Skeletal muscle tissue (tissue), 3 donors: ENCODE measurements at regions not wholly inside any gene's neighbourhood (a gene's known extent, or its start where the extent isn't known, plus 50 kb on each side); places are given as distances from the start of the nearest gene placed in this dataset.

Experiments
- H3K27ac ChIP-seq: one replicate; pipeline ENCODE4 v1.7.0; 2013; ENCODE audit warnings: mild to moderate bottlenecking, low read depth, low read length, inconsistent platforms
- H3K27me3 ChIP-seq, 3 donors: one replicate each; pipeline ENCODE4 v1.7.0; 2013; ENCODE audit warnings: low read length in 3 of 3; ENCODE audit not compliant: control insufficient read depth in 3 of 3, insufficient read depth in 3 of 3
- H3K36me3 ChIP-seq, 3 donors: one replicate each; pipeline ENCODE4 v1.7.0; 2013; ENCODE audit warnings: low read length in 3 of 3; ENCODE audit not compliant: control insufficient read depth in 3 of 3, insufficient read depth in 3 of 3
- H3K4me1 ChIP-seq, 3 donors: one replicate each; pipeline ENCODE4 v1.7.0; 2013; ENCODE audit warnings: low read length in 3 of 3, mild to moderate bottlenecking in 3 of 3; ENCODE audit not compliant: control insufficient read depth in 3 of 3, insufficient read depth in 3 of 3
- H3K4me3 ChIP-seq, 3 donors: one replicate each; pipeline ENCODE4 v1.7.0; 2013; ENCODE audit warnings: low read length in 3 of 3
- H3K9ac ChIP-seq, 3 donors: one replicate each; pipeline ENCODE4 v1.7.0; 2013; ENCODE audit warnings: low read length in 3 of 3, mild to moderate bottlenecking in 3 of 3, moderate library complexity in 2 of 3, low read depth in 1 of 3
- H3K9me3 ChIP-seq, 3 donors: one replicate each; pipeline ENCODE4 v1.7.0; 2013; ENCODE audit warnings: low read length in 3 of 3; ENCODE audit not compliant: control insufficient read depth in 3 of 3
- donor health status: Osteomylitis.

DNA sequence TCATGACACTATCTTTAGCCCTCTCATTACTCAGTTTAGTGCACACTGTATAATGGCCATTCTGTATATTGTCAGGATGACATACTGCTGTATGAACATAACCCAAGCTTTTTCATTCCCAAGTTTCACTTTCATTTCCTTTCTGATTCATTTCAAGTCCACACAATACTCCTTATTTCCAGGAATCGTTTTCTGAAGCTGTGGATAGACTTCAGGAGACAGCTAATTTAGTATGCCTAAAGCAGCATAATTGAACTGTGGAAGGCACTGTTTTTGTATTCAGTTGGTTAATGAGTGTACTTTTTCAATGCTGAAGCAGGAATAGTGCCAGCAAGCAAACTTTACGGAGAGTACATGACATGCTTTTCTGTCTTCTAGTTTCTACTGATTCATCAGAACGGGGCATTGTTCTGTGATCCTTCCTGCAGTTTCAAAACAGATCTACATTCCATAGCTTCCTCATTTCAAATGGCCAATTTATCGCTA is 578.5 kb upstream of the ZP4 start:
- Histone ChIP-seq H3K27ac (no peak overlapping the region), H3K9me3 (no peaks in the 10 kb centered on the region), H3K27me3 (no peaks in the 10 kb centered on the region), H3K9ac (no peak overlapping the region), H3K4me3 (no peak overlapping the region), H3K36me3 (no peaks in the 10 kb centered on the region), H3K4me1 (no peaks in the 10 kb centered on the region)

DNA sequence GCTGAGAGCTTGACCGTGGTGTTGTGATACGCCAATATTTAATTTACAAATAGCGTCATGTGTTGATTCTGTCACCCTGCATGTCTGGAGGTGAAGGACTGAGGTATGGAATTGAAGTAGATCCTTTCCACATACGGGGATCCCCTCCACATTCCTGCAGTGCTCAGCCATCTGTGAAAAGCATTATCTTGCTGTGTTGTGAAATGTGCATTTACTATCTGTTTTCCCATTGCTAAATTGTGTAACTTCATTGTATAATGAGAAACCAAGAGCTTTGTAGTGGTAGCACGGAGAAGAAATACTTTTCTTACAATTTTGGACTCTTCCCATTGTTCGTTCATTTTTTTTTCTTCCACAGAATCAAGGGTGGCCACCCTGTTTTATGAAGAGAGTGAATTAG is 577.3 kb upstream of the ZP4 start:
- Histone ChIP-seq H3K27ac (no peak overlapping the region), H3K9me3 (no peaks in the 10 kb centered on the region), H3K4me1 (no peaks in the 10 kb centered on the region), H3K36me3 (no peaks in the 10 kb centered on the region), H3K9ac (no peak overlapping the region), H3K4me3 (no peak overlapping the region), H3K27me3 (no peaks in the 10 kb centered on the region)

DNA sequence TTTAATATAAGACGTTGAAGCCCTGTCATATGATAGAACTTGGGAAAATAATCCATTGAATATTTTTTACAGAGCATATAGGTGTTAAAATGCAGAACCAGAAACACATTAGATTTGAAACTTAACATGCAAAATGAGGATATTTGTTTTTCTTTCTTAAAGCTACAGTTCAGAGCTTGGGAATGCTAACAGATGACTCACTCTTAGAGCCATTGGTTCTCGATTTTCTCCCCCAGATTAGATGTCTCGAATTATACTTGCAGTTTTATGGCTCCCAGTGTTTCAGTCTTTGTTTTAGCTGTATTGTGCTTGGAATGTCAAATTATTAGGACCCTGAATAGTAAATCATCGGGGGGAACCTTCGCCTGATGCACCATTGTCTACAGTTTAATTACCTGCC is 575.7 kb upstream of the ZP4 start:
- Histone ChIP-seq H3K27ac (no peak overlapping the region), H3K4me1 (no peaks in the 10 kb centered on the region), H3K27me3 (no peaks in the 10 kb centered on the region), H3K4me3 (no peak overlapping the region), H3K9me3 (no peaks in the 10 kb centered on the region), H3K36me3 (no peaks in the 10 kb centered on the region), H3K9ac (no peak overlapping the region)

DNA sequence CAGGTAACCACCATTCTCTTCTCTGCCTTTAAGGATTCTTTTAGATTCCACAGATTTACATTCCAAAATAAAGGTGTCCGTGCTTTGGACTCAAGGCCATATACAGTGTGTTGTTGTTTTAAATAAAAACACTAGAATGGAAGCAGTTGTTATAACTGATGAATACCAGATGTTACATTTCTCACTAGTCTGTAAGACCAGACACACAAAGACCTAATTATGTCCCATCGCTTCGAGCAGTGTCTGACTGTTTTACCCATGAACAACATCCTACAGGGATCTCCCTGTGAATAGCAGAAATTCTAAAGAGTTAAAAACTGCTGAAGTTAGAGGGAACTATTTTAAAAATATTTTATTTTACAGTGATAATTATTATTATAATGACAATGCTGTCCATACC is 574.7 kb upstream of the ZP4 start:
- H3K36me3 ChIP-seq = no peaks in the 10 kb centered on the region

DNA sequence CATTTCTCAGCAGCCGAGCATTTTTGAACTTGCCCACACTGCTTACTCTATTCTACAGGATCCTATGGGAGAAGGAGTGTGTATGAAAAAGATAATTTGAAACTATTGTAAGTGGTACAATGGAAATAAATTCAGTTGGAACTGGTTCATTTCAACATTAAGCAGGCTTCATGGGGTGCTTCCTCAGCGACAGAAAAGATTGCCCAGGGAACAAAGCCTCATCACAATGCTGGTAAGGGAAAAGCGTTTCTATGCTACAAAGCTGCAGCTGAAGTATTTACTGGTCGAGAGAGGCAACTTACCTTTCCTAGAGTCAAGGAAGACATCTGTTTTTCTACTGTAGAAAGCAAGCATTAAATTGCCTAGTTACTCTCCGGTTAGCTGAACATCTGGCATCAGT is 568.2 kb upstream of the ZP4 start:
- H3K36me3 ChIP-seq = no peaks in the 10 kb centered on the region
- H3K4me1 ChIP-seq = no peaks in the 10 kb centered on the region
- H3K27me3 ChIP-seq = no peaks in the 10 kb centered on the region
- H3K9ac ChIP-seq = no peak overlapping the region
- H3K9me3 ChIP-seq = no peaks in the 10 kb centered on the region
- no peak overlapping the region for H3K27ac ChIP-seq
- no peak overlapping the region for H3K4me3 ChIP-seq

More for the DNA sequence above, 574.7 kb upstream of the ZP4 start:
- H3K27me3 ChIP-seq = no peaks in the 10 kb centered on the region
- H3K4me3 ChIP-seq = no peak overlapping the region
- no peaks in the 10 kb centered on the region for H3K4me1 ChIP-seq
- H3K9ac ChIP-seq = no peak overlapping the region
- H3K9me3 ChIP-seq = no peaks in the 10 kb centered on the region
- H3K27ac ChIP-seq = no peak overlapping the region

DNA sequence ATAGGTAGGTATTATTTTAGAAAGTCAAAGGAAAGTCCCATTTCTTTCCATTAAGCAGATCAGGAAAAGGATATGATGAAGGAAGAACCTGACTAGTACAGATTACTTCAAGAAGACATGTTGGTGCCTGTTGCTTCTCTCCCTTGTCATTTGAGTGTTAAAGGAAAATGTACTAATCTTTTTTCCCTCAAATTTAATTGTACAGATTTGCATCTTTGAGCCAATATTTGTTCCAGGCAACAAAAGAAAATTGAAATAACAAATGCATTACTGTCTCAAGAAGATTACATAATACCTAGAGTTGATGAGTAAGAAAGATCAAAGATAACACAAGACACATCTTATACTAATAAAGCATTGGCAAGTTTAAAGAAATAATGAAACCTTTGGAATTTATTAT is 566.9 kb upstream of the ZP4 start:
- Histone ChIP-seq H3K4me1 (no peaks in the 10 kb centered on the region), H3K36me3 (no peaks in the 10 kb centered on the region), H3K27me3 (no peaks in the 10 kb centered on the region), H3K27ac (no peak overlapping the region), H3K9me3 (no peaks in the 10 kb centered on the region), H3K9ac (no peak overlapping the region), H3K4me3 (no peak overlapping the region)

DNA sequence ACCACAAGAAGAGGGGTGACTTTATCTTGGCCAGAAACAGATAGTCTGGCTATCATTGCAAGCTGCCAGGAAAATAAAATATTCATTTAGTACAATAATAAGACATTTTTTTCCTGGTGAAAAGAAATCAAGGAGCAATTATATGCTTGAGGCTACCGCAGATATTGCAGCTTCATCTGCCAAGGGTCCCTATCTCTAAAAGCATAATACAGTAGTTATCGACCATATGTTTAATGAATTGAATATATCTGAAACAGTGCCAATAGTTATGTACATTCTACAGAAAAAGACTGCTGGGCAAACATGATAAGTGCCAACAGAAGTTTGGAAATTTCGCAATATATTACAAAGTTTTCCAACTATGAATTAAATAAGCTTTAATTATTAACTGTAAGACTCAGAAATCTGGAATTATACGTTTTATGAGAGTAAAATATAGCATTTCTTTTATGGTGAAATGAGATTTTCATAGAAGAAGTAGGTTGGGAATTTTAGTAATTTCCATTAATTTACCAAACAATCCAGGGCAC is 561.1 kb upstream of the ZP4 start:
- Histone ChIP-seq H3K9ac (no peak overlapping the region), H3K27me3 (no peaks in the 10 kb centered on the region), H3K36me3 (no peaks in the 10 kb centered on the region)

DNA sequence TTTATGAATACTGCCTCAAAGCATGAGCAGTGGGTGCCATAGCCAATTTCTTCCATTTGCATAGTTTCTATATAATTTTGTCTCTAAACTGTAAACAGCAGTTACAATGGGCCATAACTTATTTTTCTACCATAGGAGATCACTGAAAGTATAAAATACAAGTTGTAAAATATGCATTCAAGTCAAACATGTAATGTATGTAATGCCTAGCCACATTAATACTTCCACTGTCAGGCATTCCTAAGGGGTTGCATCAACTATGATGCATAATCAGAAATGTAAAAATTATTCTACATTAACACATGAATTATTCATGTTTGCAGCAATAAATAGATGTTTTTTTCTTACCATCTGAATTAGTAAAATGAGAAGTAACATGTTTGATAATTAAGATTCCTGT is 560.3 kb upstream of the ZP4 start:
- Histone ChIP-seq H3K27ac (no peak overlapping the region), H3K9ac (no peak overlapping the region), H3K4me1 (no peaks in the 10 kb centered on the region), H3K9me3 (no peaks in the 10 kb centered on the region), H3K36me3 (no peaks in the 10 kb centered on the region), H3K4me3 (no peak overlapping the region), H3K27me3 (no peaks in the 10 kb centered on the region)

More for the DNA sequence above, 561.1 kb upstream of the ZP4 start:
- Histone ChIP-seq H3K9me3 (no peaks in the 10 kb centered on the region), H3K4me1 (no peaks in the 10 kb centered on the region), H3K4me3 (no peak overlapping the region), H3K27ac (no peak overlapping the region)

DNA sequence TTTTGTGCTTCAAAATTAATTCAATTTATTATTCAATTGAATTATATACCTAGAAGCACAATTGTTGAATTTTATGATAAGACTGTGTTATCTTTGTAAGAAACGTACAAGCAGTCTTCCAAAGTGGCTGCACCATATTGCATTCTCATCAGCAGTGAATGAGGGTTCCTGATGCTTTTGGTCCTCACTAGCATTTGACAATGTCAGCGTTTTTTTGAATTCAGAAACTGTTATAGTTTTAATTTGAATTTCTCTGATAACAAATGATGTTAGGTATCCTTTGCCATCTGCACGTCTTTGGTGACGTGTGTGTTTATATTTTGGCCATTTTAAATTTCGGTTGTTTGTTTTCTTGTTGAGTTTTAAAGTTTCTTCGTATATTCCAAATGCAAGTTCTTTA is 553.0 kb upstream of the ZP4 start:
- Histone ChIP-seq H3K9ac (no peak overlapping the region), H3K4me3 (no peak overlapping the region), H3K27ac (no peak overlapping the region), H3K4me1 (no peaks in the 10 kb centered on the region), H3K9me3 (no peaks in the 10 kb centered on the region), H3K27me3 (no peaks in the 10 kb centered on the region), H3K36me3 (no peaks in the 10 kb centered on the region)

DNA sequence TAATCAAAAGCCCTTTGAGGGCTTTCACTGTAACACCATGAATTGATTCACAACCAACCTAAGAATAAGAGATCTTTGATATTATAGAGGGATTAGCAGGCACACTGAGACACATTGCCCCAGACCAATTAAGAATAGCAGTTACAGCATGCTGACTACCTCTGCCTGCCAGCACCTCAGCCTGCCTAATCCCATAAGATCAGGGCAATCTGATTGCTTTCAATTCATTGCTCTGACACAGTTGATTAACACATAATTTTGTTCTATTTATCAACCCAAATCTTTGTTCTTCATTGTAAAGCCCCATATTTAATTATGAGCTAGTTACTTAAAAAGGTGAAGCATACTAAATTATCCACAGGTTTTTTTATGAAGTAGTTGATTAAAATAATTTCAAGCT is 548.8 kb upstream of the ZP4 start:
- H3K9ac ChIP-seq = no peak overlapping the region
- no peaks in the 10 kb centered on the region for H3K9me3 ChIP-seq
- no peaks in the 10 kb centered on the region for H3K4me1 ChIP-seq

More for the DNA sequence above, 548.8 kb upstream of the ZP4 start:
- Histone ChIP-seq H3K4me3 (no peak overlapping the region), H3K27me3 (no peaks in the 10 kb centered on the region), H3K27ac (no peak overlapping the region), H3K36me3 (no peaks in the 10 kb centered on the region)
